SK-N-SH treated with all-trans-retinoic acid at 6 μM for 48 hours (cell line): ENCODE measurements at regions not wholly inside any gene's neighbourhood (a gene's known extent, or its start where the extent isn't known, plus 50 kb on each side); places are given as distances from the start of the nearest gene placed in this dataset.

Experiments used
- ARNTL ChIP-seq: fragments of 450-650 bp; formaldehyde crosslinking; IDR thresholded peaks from 2 replicates; pipeline ENCODE4 v1.5.0; 2020; ENCODE audit warnings: low read depth, mild to moderate bottlenecking, moderate library complexity, borderline replicate concordance
- BACH2 ChIP-seq: fragments of 250-450 bp; sonication (Bioruptor Pico); IDR thresholded peaks from 2 replicates; pipeline ENCODE4 v1.9.0; 2021; ENCODE audit warnings: mild to moderate bottlenecking, borderline replicate concordance
- CSDC2 ChIP-seq: fragments of 250-450 bp; sonication (Bioruptor Pico); IDR thresholded peaks from 2 replicates; pipeline ENCODE4 v1.5.0; 2020; ENCODE audit warnings: mild to moderate bottlenecking, moderate library complexity
- OSR1 ChIP-seq: fragments of 250-450 bp; sonication (Bioruptor Pico); IDR thresholded peaks from 2 replicates; pipeline ENCODE4 v1.8.0; 2022; ENCODE audit warnings: moderate library complexity, mild to moderate bottlenecking, inconsistent platforms
- PATZ1 ChIP-seq: fragments of 250-450 bp; sonication (Bioruptor Pico); IDR thresholded peaks from 2 replicates; pipeline ENCODE4 v1.8.0; 2020; ENCODE audit warnings: mild to moderate bottlenecking, moderate library complexity, borderline replicate concordance
- ZFP30 ChIP-seq: fragments of 450-650 bp; formaldehyde crosslinking; IDR thresholded peaks from 2 replicates; pipeline ENCODE4 v1.5.0; 2022; ENCODE audit warnings: mild to moderate bottlenecking, moderate library complexity
- ZNF70 ChIP-seq: fragments of 450-650 bp; formaldehyde crosslinking; IDR thresholded peaks from 2 replicates; pipeline ENCODE4 v1.5.0; 2020; ENCODE audit warnings: mild to moderate bottlenecking, moderate library complexity
- ZNF8 ChIP-seq: fragments of 450-650 bp; formaldehyde crosslinking; IDR thresholded peaks from 2 replicates; pipeline ENCODE4 v1.5.0; 2020; ENCODE audit warnings: mild to moderate bottlenecking, moderate library complexity

DNA sequence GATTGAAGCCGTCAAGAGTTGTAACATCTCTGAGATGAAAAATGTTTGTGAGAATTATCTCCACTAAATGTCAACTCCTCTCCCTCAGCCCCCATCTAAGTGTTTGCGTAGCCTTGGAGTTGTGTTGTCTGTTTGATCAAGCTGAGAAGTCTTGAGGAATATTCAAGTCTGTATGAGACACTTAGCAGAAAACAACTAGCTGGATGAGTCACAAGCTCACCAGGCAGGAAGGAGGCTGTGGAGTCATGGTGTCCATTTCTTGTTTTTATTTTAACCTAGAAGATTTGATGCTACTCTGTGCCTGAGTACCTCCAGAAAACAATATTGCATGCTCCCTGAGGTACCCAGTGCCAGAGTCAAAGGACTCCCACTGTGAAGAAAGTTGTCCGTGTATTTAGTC, 211.6 kb upstream of the PLXNA2 start:
- TF ChIP-seq ZNF70 (CRISPR knock-in tag), result no peak
- no peak for TF ChIP-seq ZFP30 (CRISPR knock-in tag)
- no peak for TF ChIP-seq ZNF8
- no peak for TF ChIP-seq BACH2
- TF ChIP-seq OSR1 (CRISPR knock-in tag), result no peak
- no peak for TF ChIP-seq ARNTL
- TF ChIP-seq CSDC2 (CRISPR knock-in tag), result no peak
- TF ChIP-seq PATZ1, result no peak; the same call in 1 of the 2 replicates
